ENCODE measurements at regions not wholly inside any gene's neighbourhood (a gene's known extent, or its start where the extent isn't known, plus 50 kb on each side); places are given as distances from the start of the nearest gene placed in this dataset.

- Histone ChIP-seq H3K79me2 (ENCODE audit: insufficient read depth, low read length) (no peaks in the 10 kb centered on the region), H3K4me3 (replicated peaks in 1 of 3; ENCODE audit: insufficient read depth in 1 of 3, low read depth in 2 of 3, low read length in 3 of 3) (no peak overlapping the region), H3K27me3 (ENCODE audit: control insufficient read depth in 1 of 2, insufficient read depth in 2 of 2, low read length in 2 of 2) (no peaks in the 10 kb centered on the region), H3K4me2 (ENCODE audit: low read depth, low read length) (no peak overlapping the region), H4K20me1 (ENCODE audit: insufficient read depth, low read length) (no peaks in the 10 kb centered on the region), H3K36me3 (replicated peaks in 1 of 2; ENCODE audit: control insufficient read depth in 1 of 2, insufficient read depth in 2 of 2, low read length in 2 of 2) (no peaks in the 10 kb centered on the region), H3K4me1 (ENCODE audit: insufficient read depth, low read length) (no peaks in the 10 kb centered on the region), H2AFZ (ENCODE audit: low read length) (no peak overlapping the region), H3K9ac (ENCODE audit: insufficient read depth, low read depth, low read length) (no peak overlapping the region), H3K27ac (ENCODE audit: extremely low read length, insufficient read depth, low read length) (no peak overlapping the region), H3K9me3 (ENCODE audit: low read length) (no peaks in the 10 kb centered on the region)
- intact Hi-C loops (cut with micrococcal nuclease; ENCODE audit: unreplicated experiment) = no loop called here
- FAIRE-seq (no peak), DNase-seq (ENCODE audit: low spot score) (no peak), ATAC-seq (peak; percentile 35; the same call in 1 of the 3 replicates)
- in situ Hi-C loops (cut with HindIII; ENCODE audit: extremely low pct_ligation_motif_present, low pct_unique_long_range_greater_than_20kb) = no loop called here
- WGBS (ENCODE audit: low lambda C conversion rate) = 28% methylated on average over 3 of the region's 3 CpGs
- POLR2A ChIA-PET = no interaction called here
- no TSS peak for BruUV-seq (replicated peaks)
- CTCF ChIA-PET (ENCODE audit: low intra/inter-chr PET ratio, low total read pairs) = no interaction called here
- TF ChIP-seq ZNF225 (CRISPR knock-in tag; IDR thresholded peaks at IDR 0.05) (no peak), KMT2B (CRISPR knock-in tag; IDR thresholded peaks at IDR 0.05) (no peak), MEIS2 (CRISPR knock-in tag; IDR thresholded peaks at IDR 0.05) (no peak), RXRB (CRISPR knock-in tag; IDR thresholded peaks at IDR 0.05; ENCODE audit: borderline replicate concordance) (no peak), ZMAT5 (CRISPR knock-in tag; IDR thresholded peaks at IDR 0.05; ENCODE audit: borderline replicate concordance, low read depth) (no peak), CREM (IDR thresholded peaks at IDR 0.05) (no peak), CREM (CRISPR knock-in tag; IDR thresholded peaks at IDR 0.05) (no peak), HOXA9 (CRISPR knock-in tag; IDR thresholded peaks at IDR 0.05; ENCODE audit: borderline replicate concordance) (no peak), YEATS4 (CRISPR knock-in tag; IDR thresholded peaks at IDR 0.05; ENCODE audit: borderline replicate concordance) (no peak), ZNF564 (CRISPR knock-in tag; IDR thresholded peaks at IDR 0.05) (no peak), PITX1 (CRISPR knock-in tag; IDR thresholded peaks at IDR 0.05) (no peak), ZC3H4 (CRISPR knock-in tag; IDR thresholded peaks at IDR 0.05; ENCODE audit: borderline replicate concordance) (no peak), FOXM1 (CRISPR knock-in tag; IDR thresholded peaks at IDR 0.05) (no peak), ARNT2 (CRISPR knock-in tag; IDR thresholded peaks at IDR 0.05; ENCODE audit: low read depth) (no peak), SNAI1 (CRISPR knock-in tag; IDR thresholded peaks at IDR 0.05; ENCODE audit: borderline replicate concordance) (no peak), NFIC (IDR thresholded peaks at IDR 0.05; ENCODE audit: low read length) (no peak)
- TF ChIP-seq, protein P1, sequence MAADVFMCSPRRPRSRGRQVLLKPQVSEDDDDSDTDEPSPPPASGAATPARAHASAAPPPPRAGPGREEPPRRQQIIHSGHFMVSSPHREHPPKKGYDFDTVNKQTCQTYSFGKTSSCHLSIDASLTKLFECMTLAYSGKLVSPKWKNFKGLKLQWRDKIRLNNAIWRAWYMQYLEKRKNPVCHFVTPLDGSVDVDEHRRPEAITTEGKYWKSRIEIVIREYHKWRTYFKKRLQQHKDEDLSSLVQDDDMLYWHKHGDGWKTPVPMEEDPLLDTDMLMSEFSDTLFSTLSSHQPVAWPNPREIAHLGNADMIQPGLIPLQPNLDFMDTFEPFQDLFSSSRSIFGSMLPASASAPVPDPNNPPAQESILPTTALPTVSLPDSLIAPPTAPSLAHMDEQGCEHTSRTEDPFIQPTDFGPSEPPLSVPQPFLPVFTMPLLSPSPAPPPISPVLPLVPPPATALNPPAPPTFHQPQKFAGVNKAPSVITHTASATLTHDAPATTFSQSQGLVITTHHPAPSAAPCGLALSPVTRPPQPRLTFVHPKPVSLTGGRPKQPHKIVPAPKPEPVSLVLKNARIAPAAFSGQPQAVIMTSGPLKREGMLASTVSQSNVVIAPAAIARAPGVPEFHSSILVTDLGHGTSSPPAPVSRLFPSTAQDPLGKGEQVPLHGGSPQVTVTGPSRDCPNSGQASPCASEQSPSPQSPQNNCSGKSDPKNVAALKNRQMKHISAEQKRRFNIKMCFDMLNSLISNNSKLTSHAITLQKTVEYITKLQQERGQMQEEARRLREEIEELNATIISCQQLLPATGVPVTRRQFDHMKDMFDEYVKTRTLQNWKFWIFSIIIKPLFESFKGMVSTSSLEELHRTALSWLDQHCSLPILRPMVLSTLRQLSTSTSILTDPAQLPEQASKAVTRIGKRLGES (CRISPR knock-in tag; IDR thresholded peaks at IDR 0.05; ENCODE audit: borderline replicate concordance) = no peak
- TF ChIP-seq, protein P2, sequence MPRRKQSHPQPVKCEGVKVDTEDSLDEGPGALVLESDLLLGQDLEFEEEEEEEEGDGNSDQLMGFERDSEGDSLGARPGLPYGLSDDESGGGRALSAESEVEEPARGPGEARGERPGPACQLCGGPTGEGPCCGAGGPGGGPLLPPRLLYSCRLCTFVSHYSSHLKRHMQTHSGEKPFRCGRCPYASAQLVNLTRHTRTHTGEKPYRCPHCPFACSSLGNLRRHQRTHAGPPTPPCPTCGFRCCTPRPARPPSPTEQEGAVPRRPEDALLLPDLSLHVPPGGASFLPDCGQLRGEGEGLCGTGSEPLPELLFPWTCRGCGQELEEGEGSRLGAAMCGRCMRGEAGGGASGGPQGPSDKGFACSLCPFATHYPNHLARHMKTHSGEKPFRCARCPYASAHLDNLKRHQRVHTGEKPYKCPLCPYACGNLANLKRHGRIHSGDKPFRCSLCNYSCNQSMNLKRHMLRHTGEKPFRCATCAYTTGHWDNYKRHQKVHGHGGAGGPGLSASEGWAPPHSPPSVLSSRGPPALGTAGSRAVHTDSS (CRISPR knock-in tag; conservative IDR thresholded peaks at IDR 0.05) = no peak
- TF ChIP-seq, protein P3, sequence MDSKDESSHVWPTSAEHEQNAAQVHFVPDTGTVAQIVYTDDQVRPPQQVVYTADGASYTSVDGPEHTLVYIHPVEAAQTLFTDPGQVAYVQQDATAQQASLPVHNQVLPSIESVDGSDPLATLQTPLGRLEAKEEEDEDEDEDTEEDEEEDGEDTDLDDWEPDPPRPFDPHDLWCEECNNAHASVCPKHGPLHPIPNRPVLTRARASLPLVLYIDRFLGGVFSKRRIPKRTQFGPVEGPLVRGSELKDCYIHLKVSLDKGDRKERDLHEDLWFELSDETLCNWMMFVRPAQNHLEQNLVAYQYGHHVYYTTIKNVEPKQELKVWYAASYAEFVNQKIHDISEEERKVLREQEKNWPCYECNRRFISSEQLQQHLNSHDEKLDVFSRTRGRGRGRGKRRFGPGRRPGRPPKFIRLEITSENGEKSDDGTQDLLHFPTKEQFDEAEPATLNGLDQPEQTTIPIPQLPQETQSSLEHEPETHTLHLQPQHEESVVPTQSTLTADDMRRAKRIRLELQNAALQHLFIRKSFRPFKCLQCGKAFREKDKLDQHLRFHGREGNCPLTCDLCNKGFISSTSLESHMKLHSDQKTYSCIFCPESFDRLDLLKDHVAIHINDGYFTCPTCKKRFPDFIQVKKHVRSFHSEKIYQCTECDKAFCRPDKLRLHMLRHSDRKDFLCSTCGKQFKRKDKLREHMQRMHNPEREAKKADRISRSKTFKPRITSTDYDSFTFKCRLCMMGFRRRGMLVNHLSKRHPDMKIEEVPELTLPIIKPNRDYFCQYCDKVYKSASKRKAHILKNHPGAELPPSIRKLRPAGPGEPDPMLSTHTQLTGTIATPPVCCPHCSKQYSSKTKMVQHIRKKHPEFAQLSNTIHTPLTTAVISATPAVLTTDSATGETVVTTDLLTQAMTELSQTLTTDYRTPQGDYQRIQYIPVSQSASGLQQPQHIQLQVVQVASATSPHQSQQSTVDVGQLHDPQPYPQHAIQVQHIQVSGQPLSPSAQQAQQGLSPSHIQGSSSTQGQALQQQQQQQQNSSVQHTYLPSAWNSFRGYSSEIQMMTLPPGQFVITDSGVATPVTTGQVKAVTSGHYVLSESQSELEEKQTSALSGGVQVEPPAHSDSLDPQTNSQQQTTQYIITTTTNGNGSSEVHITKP (CRISPR knock-in tag; IDR thresholded peaks at IDR 0.05; ENCODE audit: low read depth) = no peak
Measured at GRCh38 chr11:81839016-81839415, 894.6 kb downstream of the FAM181B start.
